T-helper 2 cell (primary cell): ENCODE measurements at regions not wholly inside any gene's neighbourhood (a gene's known extent, or its start where the extent isn't known, plus 50 kb on each side); places are given as distances from the start of the nearest gene placed in this dataset.
"Not testable (repeated sequence)": the region's sequence is repeated elsewhere in the genome, so short reads cannot be mapped to it uniquely, and the experiment has no call there.

ENCODE experiments used
- DNase-seq, 5 experiments: peaks; one replicate each; pipeline versions ENCODE4 v3.0.0 to v3.0.0-alpha.2; 2012 to 2022

DNA sequence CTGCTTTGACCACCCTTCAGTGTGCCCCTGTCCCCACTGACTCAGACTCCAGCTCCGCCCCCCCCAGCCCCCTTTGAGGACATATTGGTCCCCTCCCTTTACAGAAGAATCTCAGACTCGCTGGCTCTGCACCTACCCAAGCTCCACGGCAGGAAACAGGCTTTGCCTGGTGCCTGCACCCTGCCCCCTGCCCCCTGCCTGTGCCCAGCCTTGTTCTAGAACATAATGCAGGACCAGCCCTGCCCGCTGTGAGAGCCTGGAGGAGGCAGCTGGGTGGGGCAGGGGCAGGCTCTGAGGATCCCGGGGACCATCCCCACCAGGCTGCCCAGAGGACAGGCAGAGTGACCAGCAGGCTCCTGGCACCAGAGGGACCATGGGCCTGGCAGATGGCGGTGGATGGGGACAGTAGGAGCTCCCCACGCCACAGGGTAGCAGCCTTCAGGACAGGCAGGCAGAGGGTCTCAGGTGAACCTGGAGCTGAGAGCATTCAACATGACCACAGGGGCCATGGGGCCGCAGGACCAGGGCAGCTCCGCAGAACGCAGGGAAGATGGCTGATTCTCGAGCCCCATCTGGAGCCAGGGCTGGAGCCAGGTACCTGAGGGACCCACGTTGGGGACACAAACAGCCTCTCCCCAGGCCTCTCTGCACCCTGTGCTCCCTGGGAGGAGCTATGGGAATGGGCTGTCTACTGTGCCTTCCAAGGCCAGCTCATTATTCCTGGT is 165.0 kb upstream of the FOXD4L5 start:
- DNase-seq = not testable (repeated sequence)

DNA sequence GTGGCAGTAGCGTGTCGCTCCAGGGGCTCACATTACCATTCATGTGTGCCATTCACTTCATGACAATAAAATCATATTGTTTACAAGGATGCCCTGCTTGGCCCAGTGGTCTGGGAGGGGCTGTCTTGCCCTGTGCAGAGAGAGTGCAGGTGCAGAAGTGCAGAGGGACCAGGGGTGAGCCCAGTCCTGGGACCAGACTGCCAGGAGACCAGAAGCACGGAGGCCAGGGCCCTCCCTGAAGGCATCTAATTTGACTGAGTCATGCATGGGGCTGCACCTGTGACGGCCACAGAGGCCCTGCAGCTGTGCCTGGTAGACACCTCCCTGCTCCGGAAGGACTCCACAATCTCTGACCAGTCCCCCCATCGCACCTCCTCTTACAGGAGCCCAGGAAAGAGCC is 164.4 kb upstream of the FOXD4L5 start:
- DNase-seq = no peak

- not testable (repeated sequence) for DNase-seq
Observed at GRCh38 chr9:65447146-65447545, 162.1 kb upstream of the FOXD4L5 start.

- not testable (repeated sequence) for DNase-seq
Observed at GRCh38 chr9:65445991-65446390, 161.0 kb upstream of the FOXD4L5 start.

DNA sequence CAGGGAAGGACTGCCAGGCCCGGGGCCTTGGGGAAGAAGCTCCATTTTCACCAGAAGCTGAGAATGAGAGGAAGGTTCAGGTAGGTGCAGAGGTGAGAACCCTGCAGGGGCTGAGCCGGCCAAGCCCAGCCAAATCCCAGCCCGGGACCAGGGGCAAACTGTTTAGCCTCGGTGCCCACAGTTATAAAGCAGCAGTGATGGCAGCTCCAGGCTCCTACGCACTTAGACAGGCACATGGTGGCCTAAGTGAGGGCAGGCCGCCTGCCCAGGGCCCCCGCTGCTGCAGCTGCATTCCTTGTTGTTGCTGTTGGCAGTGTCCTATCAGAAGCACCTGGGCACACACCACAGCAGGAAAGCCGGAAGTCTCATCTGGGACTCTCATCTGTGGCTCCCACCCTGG is 159.9 kb upstream of the FOXD4L5 start:
- DNase-seq = no peak

DNA sequence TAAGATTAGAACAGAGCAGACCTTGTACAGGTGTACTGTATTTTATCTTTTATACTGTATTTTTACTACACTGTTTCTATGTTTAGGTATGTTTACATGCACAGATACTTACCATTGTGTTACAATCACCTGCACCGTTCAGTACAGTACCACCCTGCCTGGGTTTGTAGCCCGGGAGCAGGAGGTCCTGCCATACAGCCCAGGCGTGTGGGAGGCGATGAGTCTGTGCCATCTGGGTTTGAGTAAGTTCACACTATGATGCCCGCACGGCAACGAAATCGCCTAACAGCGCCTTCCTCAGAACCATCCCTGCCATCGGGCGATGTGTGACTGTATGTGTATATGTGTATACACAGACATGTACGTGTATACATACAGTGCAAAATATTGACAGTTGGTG is 157.1 kb upstream of the FOXD4L5 start:
- DNase-seq = not testable (repeated sequence)

- DNase-seq = not testable (repeated sequence)
Observed at GRCh38 chr9:65441324-65441920, 156.4 kb upstream of the FOXD4L5 start.

DNA sequence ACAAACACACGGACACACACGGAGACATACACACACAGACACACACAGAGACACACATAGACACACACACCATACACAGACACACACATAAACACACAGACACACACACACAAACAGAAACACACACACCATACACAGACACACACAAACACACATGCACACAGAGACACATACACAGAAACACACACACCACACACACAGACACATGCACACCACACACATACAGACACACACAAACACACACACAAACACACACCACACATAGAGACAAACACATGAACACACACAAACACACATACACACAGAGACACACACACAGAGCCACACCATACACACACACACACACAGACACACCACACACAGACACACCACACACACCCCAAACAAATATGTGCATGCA is 152.7 kb upstream of the FOXD4L5 start:
- DNase-seq = no peak

- no peak for DNase-seq
Observed at GRCh38 chr9:65435464-65435863, 150.5 kb upstream of the FOXD4L5 start.

DNA sequence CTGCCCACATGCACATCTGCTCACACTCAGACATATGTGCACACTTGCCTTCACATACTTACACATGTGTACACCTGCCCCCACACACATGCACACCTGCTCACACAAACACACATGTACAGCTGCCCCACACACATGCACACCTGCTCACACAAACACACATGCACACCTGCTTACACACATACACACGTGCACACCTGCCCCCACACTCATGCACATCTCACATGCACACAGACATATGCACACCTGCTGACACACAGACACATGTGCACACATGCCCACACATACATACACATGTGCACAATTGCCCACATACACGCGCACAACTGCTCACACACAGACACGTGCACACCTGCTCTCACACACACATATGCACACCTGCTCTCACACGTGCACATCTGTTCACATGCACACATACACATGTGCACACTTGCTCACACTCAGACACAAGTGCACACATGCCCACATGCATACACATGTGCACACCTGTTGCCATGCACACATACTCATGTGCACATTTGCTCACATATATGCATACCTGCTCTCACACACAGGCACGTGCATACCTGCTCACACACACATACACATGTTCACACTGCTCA is 147.8 kb upstream of the FOXD4L5 start:
- DNase-seq = no peak

GRCh38 chr9:65432051-65432450 is 147.0 kb upstream of the FOXD4L5 start:
- no peak for DNase-seq

GRCh38 chr9:65430221-65430620 is 145.2 kb upstream of the FOXD4L5 start:
- no peak for DNase-seq

DNA sequence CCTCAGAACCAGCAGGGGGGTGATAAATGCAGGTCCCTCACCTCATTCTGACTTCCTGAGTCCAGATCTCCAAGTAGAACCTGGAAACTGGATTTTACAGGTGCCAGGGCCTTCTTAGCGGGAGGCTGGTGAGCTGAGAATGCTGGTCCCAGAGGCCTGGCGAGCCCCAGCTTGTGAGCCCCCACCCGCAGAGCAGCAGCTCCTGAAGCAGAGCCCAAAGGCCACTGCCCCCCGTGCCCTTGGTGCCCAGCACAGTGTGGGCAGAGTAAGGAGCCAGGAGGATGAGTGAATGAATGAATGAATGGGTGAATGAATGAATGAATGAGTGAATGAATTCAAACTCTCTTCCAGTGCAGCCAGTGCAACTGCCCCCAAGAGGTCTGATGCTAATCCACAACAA is 142.4 kb upstream of the FOXD4L5 start:
- not testable (repeated sequence) for DNase-seq

- DNase-seq = not testable (repeated sequence)
Observed at GRCh38 chr9:65426813-65427212, 141.8 kb upstream of the FOXD4L5 start.

DNA sequence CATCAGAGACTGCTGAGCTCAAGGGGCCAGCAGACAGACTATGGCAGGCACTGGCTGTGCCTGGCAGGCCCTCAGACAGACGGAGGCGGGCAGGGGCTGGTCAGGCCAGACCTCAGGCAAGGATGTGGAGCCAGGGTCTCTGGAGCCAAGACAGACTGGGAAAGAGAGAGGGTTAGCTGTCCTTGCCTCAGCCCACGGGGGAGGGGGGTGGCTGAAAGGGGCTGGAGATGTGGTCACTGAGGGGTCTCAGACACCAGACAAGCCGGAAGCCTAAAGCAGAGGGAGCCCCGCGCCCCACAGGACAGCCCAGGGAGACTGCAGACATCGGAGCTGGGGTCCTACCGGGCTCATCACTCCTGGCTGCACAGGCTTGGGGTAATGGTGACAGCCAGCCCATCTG is 141.2 kb upstream of the FOXD4L5 start:
- DNase-seq = no peak

- DNase-seq = not testable (repeated sequence)
Observed at GRCh38 chr9:65425183-65425582, 140.2 kb upstream of the FOXD4L5 start.

DNA sequence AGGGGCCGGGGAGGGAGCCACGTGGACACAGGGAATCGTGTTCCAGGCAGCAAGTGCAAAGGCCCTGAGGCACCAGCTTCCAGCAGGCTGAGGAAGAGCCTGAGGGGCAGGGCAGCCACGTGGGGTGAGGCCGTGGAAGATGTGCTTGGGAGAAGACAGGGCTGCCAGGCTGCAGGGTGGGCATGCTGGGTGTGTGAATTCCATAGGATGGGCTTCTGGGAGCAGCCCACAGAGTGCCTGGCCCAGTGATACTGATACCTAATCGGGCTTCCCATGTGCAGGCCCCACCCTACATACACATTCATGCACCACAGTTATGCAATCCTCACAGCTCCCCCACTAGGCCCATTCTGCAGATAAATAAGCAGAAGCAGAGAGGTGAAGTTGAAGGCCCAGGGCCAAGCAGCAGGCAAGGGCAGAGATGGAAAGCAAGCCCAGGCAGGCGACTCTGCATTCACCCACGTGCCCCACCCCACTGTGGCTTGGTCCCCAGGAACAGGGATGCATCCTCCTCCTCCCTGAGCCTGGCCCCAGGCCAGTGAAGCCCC is 139.5 kb upstream of the FOXD4L5 start:
- not testable (repeated sequence) for DNase-seq

DNA sequence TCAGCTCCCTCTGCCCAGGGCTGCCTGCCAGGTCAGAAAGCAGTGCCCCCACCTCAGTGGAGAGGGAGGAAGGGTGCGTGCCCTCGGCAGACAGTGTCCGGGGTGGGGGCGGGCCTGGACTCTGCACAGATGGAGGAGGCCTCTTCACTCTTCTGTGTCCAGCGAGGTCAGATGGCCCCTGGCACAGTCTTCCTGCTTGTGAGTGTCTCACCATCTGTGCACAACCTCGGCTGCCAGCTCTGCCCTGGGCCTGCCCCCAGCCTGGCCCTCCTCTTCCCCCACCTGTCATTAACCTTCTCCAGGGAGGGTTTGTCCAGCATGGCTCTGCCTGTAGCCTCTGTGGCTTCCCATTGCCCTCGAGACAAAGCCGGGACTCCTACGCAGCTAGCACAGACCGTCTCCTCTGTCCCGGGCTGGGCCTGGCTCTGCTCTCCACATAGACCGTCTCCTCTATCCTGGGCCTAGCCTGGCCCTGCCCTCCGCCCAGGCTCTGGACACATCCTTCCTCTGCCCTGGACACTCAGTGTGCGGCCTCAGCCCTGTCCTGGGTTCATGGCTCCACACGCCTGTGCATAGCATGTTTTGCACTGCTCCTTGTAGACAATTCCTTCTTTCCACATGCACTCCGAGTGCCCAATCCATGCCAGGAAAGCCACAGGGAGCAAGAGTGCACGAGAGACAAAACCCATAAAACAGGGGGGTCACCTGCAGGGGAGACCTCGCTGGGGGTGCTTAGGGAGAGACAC is 138.9 kb upstream of the FOXD4L5 start:
- not testable (repeated sequence) for DNase-seq

GRCh38 chr9:65422966-65423690 is 138.1 kb upstream of the FOXD4L5 start:
- DNase-seq = not testable (repeated sequence)

DNA sequence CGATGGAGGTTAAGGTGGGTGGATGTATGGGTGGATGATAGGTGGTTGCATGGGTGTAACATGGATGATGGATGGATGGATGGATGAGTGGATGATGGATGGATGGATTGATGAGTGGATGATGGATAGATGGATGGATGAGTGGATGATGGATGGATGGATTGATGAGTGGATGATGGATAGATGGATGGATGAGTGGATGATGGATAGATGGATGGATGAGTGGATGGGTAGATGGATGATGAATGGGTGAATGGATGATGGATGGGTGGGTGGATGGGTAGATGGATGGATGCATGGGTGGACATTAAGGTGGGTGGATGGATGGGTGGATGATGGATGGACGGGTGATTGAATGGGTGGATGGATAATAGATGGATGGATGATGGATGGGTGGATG is 136.5 kb upstream of the FOXD4L5 start:
- not testable (repeated sequence) for DNase-seq

- DNase-seq = no peak
Observed at GRCh38 chr9:65420771-65421170, 135.8 kb upstream of the FOXD4L5 start.

DNA sequence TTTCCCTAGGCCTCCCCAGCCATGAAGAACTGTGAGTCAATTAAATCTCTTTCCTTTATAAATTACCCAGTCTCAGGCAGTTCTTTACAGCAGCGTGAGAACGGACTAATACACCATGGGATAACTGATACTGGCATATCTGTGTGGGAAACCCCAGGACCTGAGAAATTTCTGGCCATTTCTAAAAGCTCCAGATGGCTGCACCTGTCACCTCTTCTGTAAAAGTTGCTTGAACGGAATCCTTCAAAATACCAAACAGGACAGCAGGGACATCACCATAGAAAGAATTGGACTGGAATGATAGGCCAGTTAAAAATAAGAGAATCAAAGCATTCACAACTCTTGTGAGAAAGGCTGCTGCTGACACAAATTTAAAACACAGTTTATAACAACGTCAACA is 134.0 kb upstream of the FOXD4L5 start:
- DNase-seq = not testable (repeated sequence)
